DLD1 (cell line): ENCODE measurements at regions not wholly inside any gene's neighbourhood (a gene's known extent, or its start where the extent isn't known, plus 50 kb on each side); places are given as distances from the start of the nearest gene placed in this dataset.

Source experiments
- in situ Hi-C: cut with HindIII; loops from 2 replicates; pipeline ENCODE4 v1.10.0; 2017; ENCODE audit warnings: low sequenced_read_pairs

GRCh38 chr14:31943217-31943799, 133.8 kb upstream of the ARHGAP5 start:
- in situ Hi-C loops = no loop called here

GRCh38 chr14:31943861-31944255, 133.2 kb upstream of the ARHGAP5 start:
- in situ Hi-C loops = no loop called here

- in situ Hi-C loops = no loop called here
Measured at GRCh38 chr14:31944256-31945073, 132.6 kb upstream of the ARHGAP5 start.

GRCh38 chr14:31945074-31945613, 132.0 kb upstream of the ARHGAP5 start:
- in situ Hi-C loops = no loop called here

- in situ Hi-C loops = no loop called here
Measured at GRCh38 chr14:31945701-31946100, 131.4 kb upstream of the ARHGAP5 start.

GRCh38 chr14:31947076-31947475, 130.0 kb upstream of the ARHGAP5 start:
- in situ Hi-C loops = no loop called here

GRCh38 chr14:31947680-31948595, 129.2 kb upstream of the ARHGAP5 start:
- in situ Hi-C loops = no loop called here

GRCh38 chr14:31949709-31950108, 127.4 kb upstream of the ARHGAP5 start:
- in situ Hi-C loops = no loop called here

- in situ Hi-C loops = no loop called here
Measured at GRCh38 chr14:31950331-31950730, 126.8 kb upstream of the ARHGAP5 start.

- in situ Hi-C loops = no loop called here
Measured at GRCh38 chr14:31950764-31951637, 126.1 kb upstream of the ARHGAP5 start.

- in situ Hi-C loops = no loop called here
Measured at GRCh38 chr14:31951638-31951964, 125.5 kb upstream of the ARHGAP5 start.

- in situ Hi-C loops = no loop called here
Measured at GRCh38 chr14:31952573-31952972, 124.5 kb upstream of the ARHGAP5 start.

GRCh38 chr14:31953210-31953609, 123.9 kb upstream of the ARHGAP5 start:
- in situ Hi-C loops = no loop called here

GRCh38 chr14:31954991-31955390, 122.1 kb upstream of the ARHGAP5 start:
- in situ Hi-C loops = no loop called here

- in situ Hi-C loops = no loop called here
Measured at GRCh38 chr14:31955936-31956579, 121.0 kb upstream of the ARHGAP5 start.

GRCh38 chr14:31957565-31957964, 119.5 kb upstream of the ARHGAP5 start:
- in situ Hi-C loops = no loop called here

GRCh38 chr14:31960039-31960438, 117.1 kb upstream of the ARHGAP5 start:
- in situ Hi-C loops = loop anchor here (10.0 kb wide), 1 partner anchor 185 kb away; no protein-coding TSS in a partner anchor

GRCh38 chr14:31961896-31962295, 115.2 kb upstream of the ARHGAP5 start:
- in situ Hi-C loops = loop anchor here (10.0 kb wide), 1 partner anchor 183 kb away; no protein-coding TSS in a partner anchor

GRCh38 chr14:31962920-31963319, 114.2 kb upstream of the ARHGAP5 start:
- in situ Hi-C loops = loop anchor here (10.0 kb wide), 1 partner anchor 182 kb away; no protein-coding TSS in a partner anchor

GRCh38 chr14:31963587-31963986, 113.5 kb upstream of the ARHGAP5 start:
- in situ Hi-C loops = loop anchor here (10.0 kb wide), 1 partner anchor 181 kb away; no protein-coding TSS in a partner anchor
